ENCODE measurements at regions not wholly inside any gene's neighbourhood (a gene's known extent, or its start where the extent isn't known, plus 50 kb on each side); places are given as distances from the start of the nearest gene placed in this dataset.
"Not testable (repeated sequence)": the region's sequence is repeated elsewhere in the genome, so short reads cannot be mapped to it uniquely, and the experiment has no call there.

DNA sequence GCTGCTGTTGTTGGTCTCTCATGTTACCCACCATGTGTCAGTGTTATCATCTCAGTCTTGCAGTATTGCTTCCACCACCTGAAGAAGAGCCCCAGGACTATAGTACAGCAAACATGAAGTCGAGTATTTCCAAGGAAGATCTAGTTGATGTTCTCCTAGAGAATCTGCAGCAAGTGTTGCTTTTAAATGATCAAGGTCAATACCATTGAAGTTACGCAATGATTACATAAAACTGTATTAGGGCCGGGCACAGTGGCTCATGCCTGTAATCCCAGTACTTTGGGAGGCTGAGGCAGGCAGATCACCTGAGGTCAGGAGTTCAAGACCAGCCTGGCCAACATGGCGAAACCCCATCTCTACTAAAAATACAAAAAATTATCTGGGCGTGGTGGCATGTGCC is 173.9 kb downstream of the TJP1 start:
- not testable (repeated sequence) for H4K20me1 ChIP-seq, H3K4me2 ChIP-seq, H3K4me1 ChIP-seq, H3K36me3 ChIP-seq, H3K9ac ChIP-seq, H3K4me3 ChIP-seq, H3K27me3 ChIP-seq, H3K27ac ChIP-seq
- H3K9me3 ChIP-seq (replicated peaks in 1 of 11) = peaks cover 20 to 31% (median 26%) of the 10 kb centered on the region in 11 experiments
- TF ChIP-seq Cebpa-rat (IDR thresholded peaks at IDR 0.05) = peak in 4 of 11 experiments; percentile 17 to 80 (median 28); a peak in 3 of 22 replicates

DNA sequence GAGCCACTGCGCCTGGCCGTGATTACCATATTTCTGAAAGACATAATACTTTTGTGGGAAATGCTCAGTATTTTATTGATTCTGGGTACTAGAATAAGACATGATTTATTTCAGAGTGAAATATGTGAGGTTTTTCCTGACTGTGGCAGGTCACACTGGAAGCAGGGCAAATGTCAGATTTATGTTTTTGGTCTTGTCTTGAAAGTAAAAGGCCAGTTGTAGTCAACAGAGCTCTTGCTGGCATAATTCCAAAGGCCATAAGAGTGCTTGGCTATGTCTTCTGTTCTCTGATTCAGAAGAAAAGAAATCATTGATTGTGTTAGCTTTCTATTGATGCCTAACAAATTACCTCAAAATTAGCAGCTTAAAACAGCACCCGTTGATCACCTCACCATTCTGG is 176.4 kb downstream of the TJP1 start:
- no peak overlapping the region for H3K27ac ChIP-seq
- no peaks in the 10 kb centered on the region for H3K36me3 ChIP-seq
- H3K4me2 ChIP-seq = no peak overlapping the region
- no peak overlapping the region for H3K9ac ChIP-seq
- H3K4me3 ChIP-seq = no peak overlapping the region
- no peaks in the 10 kb centered on the region for H3K27me3 ChIP-seq
- H4K20me1 ChIP-seq = no peaks in the 10 kb centered on the region
- peaks cover 0 to 5% (median 0%) of the 10 kb centered on the region in 11 experiments; a peak in 8 of 22 replicates for H3K9me3 ChIP-seq (replicated peaks in 1 of 11)
- H3K4me1 ChIP-seq = peaks cover 0 to 4% (median 0%) of the 10 kb centered on the region in 10 experiments; a peak in 1 of 20 replicates
- TF ChIP-seq Cebpa-rat (IDR thresholded peaks at IDR 0.05) = no peak

DNA sequence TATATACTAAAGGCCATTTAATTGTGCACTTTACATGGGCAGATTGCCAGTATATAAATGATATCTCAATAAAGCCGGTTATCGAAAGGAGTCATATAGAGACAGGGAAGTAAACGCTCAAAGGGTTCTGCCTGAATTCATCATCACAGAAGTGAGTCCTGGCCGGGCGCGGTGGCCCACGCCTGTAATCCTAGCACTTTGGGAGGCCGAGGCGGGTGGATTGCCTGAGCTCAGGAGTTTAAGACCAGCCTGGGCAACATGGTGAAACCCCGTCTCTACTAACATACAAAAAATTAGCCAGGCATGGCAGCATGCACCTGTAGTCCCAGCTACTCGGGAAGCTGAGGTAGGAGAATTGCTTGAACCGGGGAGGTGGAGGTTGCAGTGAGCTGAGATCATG is 177.9 kb downstream of the TJP1 start:
- H3K27ac ChIP-seq; H3K4me1 ChIP-seq; H3K27me3 ChIP-seq; H3K9ac ChIP-seq; H4K20me1 ChIP-seq; H3K36me3 ChIP-seq; H3K4me3 ChIP-seq; H3K4me2 ChIP-seq; H3K9me3 ChIP-seq (replicated peaks in 1 of 11): not testable (repeated sequence)

DNA sequence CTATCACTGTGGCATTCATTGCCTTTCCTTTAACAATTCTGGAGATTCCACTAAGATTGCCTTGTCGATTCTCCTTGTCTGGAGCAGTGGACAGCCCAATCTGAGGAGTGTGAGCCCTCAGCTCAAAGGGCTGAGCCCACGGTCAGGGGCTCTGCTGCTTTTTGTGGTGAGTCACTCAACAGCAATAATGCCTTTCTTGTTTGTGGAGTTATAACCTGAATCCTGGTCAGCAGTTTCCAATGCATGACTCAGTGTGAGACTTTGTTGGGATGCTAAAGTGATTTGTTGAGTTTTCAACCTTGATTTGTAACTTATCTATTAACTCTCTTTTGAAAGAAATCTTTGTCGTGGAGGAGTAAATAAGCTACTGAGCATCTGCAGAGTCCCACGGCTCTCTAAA is 183.5 kb downstream of the TJP1 start:
- Histone ChIP-seq H3K36me3 (no peaks in the 10 kb centered on the region), H3K27ac (no peak overlapping the region), H4K20me1 (no peaks in the 10 kb centered on the region), H3K4me1 (peaks cover 0 to 4% (median 0%) of the 10 kb centered on the region in 10 experiments; a peak in 1 of 20 replicates), H3K9ac (no peak overlapping the region), H3K4me3 (no peak overlapping the region), H3K4me2 (no peak overlapping the region), H3K27me3 (no peaks in the 10 kb centered on the region), H3K9me3 (replicated peaks in 1 of 11) (no peaks in the 10 kb centered on the region)
- no peak for TF ChIP-seq Cebpa-rat (IDR thresholded peaks at IDR 0.05)

DNA sequence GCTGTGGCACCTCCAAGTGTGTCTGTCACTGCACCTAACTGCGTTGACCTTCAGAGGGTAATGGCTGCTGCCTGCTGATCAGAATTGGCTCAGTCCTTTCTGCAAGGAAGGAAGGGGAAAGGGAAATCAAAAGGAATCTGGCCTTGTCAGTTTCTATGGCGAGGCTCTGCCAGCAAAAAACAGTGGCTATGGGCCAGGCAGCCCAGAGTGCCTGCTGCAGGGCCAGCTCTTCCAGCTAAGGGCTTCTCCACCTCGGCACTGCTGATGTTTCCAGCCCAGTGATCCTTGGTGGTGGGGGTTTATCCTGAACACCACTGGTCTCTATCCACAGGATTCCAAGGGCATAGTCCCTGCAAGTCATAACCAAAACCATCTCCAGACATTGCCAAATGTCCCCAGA is 184.3 kb downstream of the TJP1 start:
- H3K9ac ChIP-seq = no peak overlapping the region
- H3K27ac ChIP-seq = no peak overlapping the region
- H3K4me1 ChIP-seq = no peaks in the 10 kb centered on the region
- no peaks in the 10 kb centered on the region for H3K36me3 ChIP-seq
- H3K4me3 ChIP-seq = no peak overlapping the region
- H3K4me2 ChIP-seq = no peak overlapping the region
- no peaks in the 10 kb centered on the region for H3K27me3 ChIP-seq
- H3K9me3 ChIP-seq (replicated peaks in 1 of 11) = no peaks in the 10 kb centered on the region
- no peak for TF ChIP-seq Cebpa-rat (IDR thresholded peaks at IDR 0.05)
- H4K20me1 ChIP-seq = no peaks in the 10 kb centered on the region

DNA sequence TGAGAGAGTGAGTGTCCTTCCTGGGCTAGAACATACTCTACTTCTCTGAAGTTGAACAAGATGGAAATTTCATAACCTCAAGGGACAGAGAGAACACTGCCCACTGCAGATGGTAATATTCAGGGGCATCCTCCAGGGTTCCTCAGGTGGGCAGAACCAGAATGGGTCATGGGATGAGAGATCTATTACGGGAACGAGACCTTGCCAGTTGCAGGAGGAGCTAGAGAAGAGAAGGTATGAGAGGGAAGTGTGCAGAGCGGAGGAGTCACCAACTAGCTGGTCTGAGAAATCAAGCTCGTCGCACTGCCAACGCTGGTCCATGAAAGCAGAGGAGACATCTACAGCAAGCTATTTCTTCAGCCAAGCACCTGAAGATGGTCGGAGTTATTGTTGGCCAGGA is 184.7 kb downstream of the TJP1 start:
- H3K27me3 ChIP-seq = no peaks in the 10 kb centered on the region
- H3K9me3 ChIP-seq (replicated peaks in 1 of 11) = no peaks in the 10 kb centered on the region
- no peak overlapping the region for H3K4me3 ChIP-seq
- no peak overlapping the region for H3K4me2 ChIP-seq
- no peak overlapping the region for H3K27ac ChIP-seq
- H3K36me3 ChIP-seq = no peaks in the 10 kb centered on the region
- H3K4me1 ChIP-seq = no peaks in the 10 kb centered on the region
- no peak overlapping the region for H3K9ac ChIP-seq
- TF ChIP-seq Cebpa-rat (IDR thresholded peaks at IDR 0.05) = no peak
- H4K20me1 ChIP-seq = no peaks in the 10 kb centered on the region

DNA sequence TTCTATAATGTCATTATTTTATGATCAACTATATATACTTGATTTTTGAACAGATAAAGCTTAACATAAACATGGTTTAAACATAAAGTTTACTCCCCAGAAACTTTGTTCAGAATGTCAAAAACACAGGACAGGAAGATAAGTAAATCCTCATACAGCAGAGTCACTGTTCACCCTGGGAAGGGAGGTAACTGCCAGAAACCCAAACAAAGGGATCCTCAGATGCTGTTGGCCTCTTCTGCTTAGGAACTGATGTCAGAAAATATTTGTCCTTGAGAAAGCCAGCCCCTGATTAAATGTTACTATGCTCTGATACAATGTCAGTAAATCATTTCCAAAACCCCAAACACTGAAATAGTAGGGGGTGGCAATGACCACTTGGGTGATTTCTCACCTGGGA is 185.3 kb downstream of the TJP1 start:
- Histone ChIP-seq H3K4me1 (peaks cover 0 to 2% (median under 1%) of the 10 kb centered on the region in 10 experiments; a peak in 5 of 20 replicates), H3K9me3 (replicated peaks in 1 of 11) (no peaks in the 10 kb centered on the region), H3K9ac (no peak overlapping the region), H3K36me3 (no peaks in the 10 kb centered on the region), H3K27ac (no peak overlapping the region), H3K4me3 (no peak overlapping the region), H3K27me3 (no peaks in the 10 kb centered on the region), H3K4me2 (no peak overlapping the region), H4K20me1 (no peaks in the 10 kb centered on the region)
- TF ChIP-seq Cebpa-rat (IDR thresholded peaks at IDR 0.05) = no peak

DNA sequence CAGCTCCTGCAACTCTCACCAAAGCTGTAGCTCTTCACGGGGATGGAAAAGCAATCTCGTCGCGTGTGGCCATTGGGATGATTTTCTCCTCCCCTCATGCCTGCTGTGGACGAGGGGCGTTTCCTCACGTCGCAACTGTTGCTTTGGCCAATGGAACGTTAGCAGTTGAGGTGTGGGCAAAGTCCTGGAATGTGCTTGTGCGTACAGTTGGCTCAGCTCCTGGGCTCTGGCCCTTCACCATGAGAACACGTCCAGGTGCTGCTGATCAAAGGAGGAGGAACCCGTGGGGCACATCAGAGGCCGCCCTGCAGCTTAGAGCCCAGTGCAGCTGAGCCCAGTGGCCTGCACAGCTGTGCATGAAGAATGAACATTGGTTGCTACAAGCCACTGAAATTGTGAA is 186.1 kb downstream of the TJP1 start:
- no peak overlapping the region for H3K4me3 ChIP-seq
- H3K36me3 ChIP-seq = no peaks in the 10 kb centered on the region
- no peak overlapping the region for H3K27ac ChIP-seq
- no peak for TF ChIP-seq Cebpa-rat (IDR thresholded peaks at IDR 0.05)
- H4K20me1 ChIP-seq = no peaks in the 10 kb centered on the region
- H3K27me3 ChIP-seq = no peaks in the 10 kb centered on the region
- no peak overlapping the region for H3K4me2 ChIP-seq
- H3K4me1 ChIP-seq = peaks cover 0 to 9% (median 7%) of the 10 kb centered on the region in 10 experiments; a peak in 12 of 20 replicates
- no peak overlapping the region for H3K9ac ChIP-seq
- H3K9me3 ChIP-seq (replicated peaks in 1 of 11) = no peaks in the 10 kb centered on the region

DNA sequence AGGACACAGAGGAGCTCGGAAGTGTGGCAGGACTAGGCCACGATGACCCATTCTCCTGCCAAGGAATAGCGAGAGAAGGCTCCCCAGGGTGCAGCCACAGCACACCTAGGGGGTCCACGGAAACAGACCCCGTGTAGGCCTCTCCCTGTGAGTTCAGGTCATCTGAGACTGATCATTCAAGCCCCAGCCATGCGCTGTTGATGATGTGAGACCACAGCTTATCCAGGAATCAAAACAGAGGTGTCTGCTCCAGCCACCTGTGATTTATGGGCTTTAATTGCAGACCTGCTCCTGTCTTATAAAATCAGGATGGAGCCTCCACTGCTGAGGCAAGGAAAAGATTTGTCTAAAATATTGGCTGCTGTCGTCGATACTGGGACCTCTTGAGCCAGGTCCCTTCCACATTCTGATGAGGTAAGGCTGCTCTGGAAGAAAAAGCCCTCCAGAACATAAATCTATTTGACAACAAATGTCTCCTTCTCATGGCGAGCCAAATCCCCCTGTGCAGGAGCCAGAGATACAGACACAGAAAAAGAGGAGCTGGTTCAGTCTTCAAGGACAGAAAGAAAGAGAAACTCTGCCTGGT is 186.7 kb downstream of the TJP1 start:
- no peak for TF ChIP-seq Cebpa-rat (IDR thresholded peaks at IDR 0.05)
- Histone ChIP-seq H4K20me1 (no peaks in the 10 kb centered on the region), H3K4me2 (no peak overlapping the region)

DNA sequence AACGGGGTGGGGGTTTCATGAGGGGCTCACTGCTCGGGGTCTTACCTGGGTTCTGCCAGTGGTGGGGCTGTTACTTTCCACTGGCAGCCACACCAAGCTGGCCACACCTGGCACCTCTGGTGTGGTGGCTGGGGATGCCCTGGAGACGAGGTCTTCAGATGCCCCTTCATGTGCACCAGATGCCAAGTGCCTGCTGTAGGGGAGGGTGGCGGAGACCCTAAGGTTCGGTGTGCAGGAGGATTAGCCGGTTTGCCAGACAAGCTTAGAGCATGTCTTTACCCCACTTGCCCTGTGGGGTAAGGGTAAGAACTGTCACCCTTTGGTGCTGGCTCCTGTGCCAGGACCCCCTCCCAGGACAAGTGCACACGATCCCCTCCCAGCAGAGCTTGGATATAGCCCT is 188.3 kb downstream of the TJP1 start:
- H3K27ac ChIP-seq = no peak overlapping the region
- H3K9me3 ChIP-seq (replicated peaks in 1 of 11) = no peaks in the 10 kb centered on the region; a peak in 1 of 22 replicates
- no peaks in the 10 kb centered on the region for H4K20me1 ChIP-seq
- no peak overlapping the region for H3K4me2 ChIP-seq
- no peak overlapping the region for H3K9ac ChIP-seq
- H3K36me3 ChIP-seq = no peaks in the 10 kb centered on the region
- no peak overlapping the region for H3K4me3 ChIP-seq
- peaks cover 0 to 19% (median 10%) of the 10 kb centered on the region in 10 experiments; a peak in 13 of 20 replicates for H3K4me1 ChIP-seq
- TF ChIP-seq Cebpa-rat (IDR thresholded peaks at IDR 0.05) = no peak
- no peaks in the 10 kb centered on the region for H3K27me3 ChIP-seq

More for the DNA sequence above, 186.7 kb downstream of the TJP1 start:
- Histone ChIP-seq H3K36me3 (no peaks in the 10 kb centered on the region), H3K9me3 (replicated peaks in 1 of 11) (no peaks in the 10 kb centered on the region; a peak in 1 of 22 replicates), H3K27me3 (no peaks in the 10 kb centered on the region), H3K9ac (no peak overlapping the region), H3K27ac (no peak overlapping the region), H3K4me1 (peaks cover 0 to 15% (median 10%) of the 10 kb centered on the region in 10 experiments; a peak in 13 of 20 replicates), H3K4me3 (no peak overlapping the region)
